A673 (cell line): ENCODE measurements at regions not wholly inside any gene's neighbourhood (a gene's known extent, or its start where the extent isn't known, plus 50 kb on each side); places are given as distances from the start of the nearest gene placed in this dataset.

Experiments used
- BruUV-seq: library from RNA; stranded (reverse); fragments of 400-500 nt; replicated peaks from 2 replicates; lab custom pipeline; 2021; lab: Mats Ljungman, UMichigan
- CTCF ChIA-PET: fragments of 300-600 bp; sonication (Branson Sonifier 250); formaldehyde crosslinking; loops from one replicate; lab custom pipeline; 2022; ENCODE audit warnings: antibody characterized with exemption; lab: Charles Lee
- POLR2A ChIA-PET: fragments of 300-600 bp; sonication (Branson Sonifier 250); formaldehyde crosslinking; loops from one replicate; lab custom pipeline; 2022; ENCODE audit warnings: antibody characterized with exemption; ENCODE audit not compliant: low non-redundant PET; lab: Charles Lee
- DNase-seq: peaks from one replicate; pipeline ENCODE4 v3.0.0-alpha.2; 2015; ENCODE audit warnings: low spot score
- H3K27ac ChIP-seq: fragments of 200-600 bp; sonication (generic); 2 replicates; pipeline ENCODE4 v1.5.1; 2016; ENCODE audit warnings: mixed run types, low read depth, mild to moderate bottlenecking, mixed read lengths, antibody characterized with exemption, low read length; ENCODE audit not compliant: poor library complexity, severe bottlenecking
- H3K27me3 ChIP-seq: fragments of 200-600 bp; sonication (generic); replicated peaks from 2 replicates; pipeline ENCODE4 v1.6.1; 2017; ENCODE audit warnings: mixed run types, low read depth, mild to moderate bottlenecking, mixed read lengths, antibody characterized with exemption, low read length; ENCODE audit not compliant: insufficient read depth, poor library complexity
- H3K36me3 ChIP-seq: fragments of 200-600 bp; sonication (generic); 2 replicates; pipeline ENCODE4 v1.6.1; 2016; ENCODE audit warnings: mixed run types, mild to moderate bottlenecking, mixed read lengths, antibody characterized with exemption, low read length; ENCODE audit not compliant: insufficient read depth, poor library complexity, severe bottlenecking
- H3K4me1 ChIP-seq: fragments of 200-600 bp; sonication (generic); 2 replicates; pipeline ENCODE4 v1.6.1; 2017; ENCODE audit warnings: mixed run types, mild to moderate bottlenecking, mixed read lengths, antibody characterized with exemption, low read length; ENCODE audit not compliant: insufficient read depth, poor library complexity, severe bottlenecking
- H3K4me3 ChIP-seq: fragments of 200-600 bp; sonication (generic); 2 replicates; pipeline ENCODE4 v1.5.1; 2016; ENCODE audit warnings: low read depth, mixed run types, mild to moderate bottlenecking, mixed read lengths, low read length; ENCODE audit not compliant: poor library complexity, severe bottlenecking
- H3K9me3 ChIP-seq: fragments of 200-600 bp; sonication (generic); 2 replicates; pipeline ENCODE4 v1.6.1; 2016; ENCODE audit warnings: mixed run types, low read depth, mild to moderate bottlenecking, mixed read lengths, antibody characterized with exemption, low read length; ENCODE audit not compliant: poor library complexity, severe bottlenecking
- CTCF ChIP-seq: fragments of 300-800, 200-600 bp; sonication (generic); conservative IDR thresholded peaks from 2 replicates; pipeline ENCODE4 v1.5.1; 2017; ENCODE audit warnings: low read depth, mild to moderate bottlenecking, antibody characterized with exemption, low read length, moderate library complexity, mixed read lengths
- EZH2 ChIP-seq: fragments of 200-600 bp; sonication (generic); IDR thresholded peaks from 2 replicates; pipeline ENCODE4 v1.6.1; 2017; ENCODE audit warnings: borderline replicate concordance, low read depth, mild to moderate bottlenecking, mixed read lengths, antibody characterized with exemption, low read length; ENCODE audit not compliant: poor library complexity, severe bottlenecking
- intact Hi-C: fragments of 100-400 bp; cut with micrococcal nuclease; formaldehyde crosslinking; loops from one replicate; pipeline ENCODE4 v1.10.0; 2022; ENCODE audit not compliant: unreplicated experiment

GRCh38 chr18:67864677-67865340, 348.3 kb upstream of the DSEL start:
- Histone ChIP-seq H3K9me3 (no peaks in the 10 kb centered on the region), H3K4me3 (no peak overlapping the region), H3K4me1 (no peaks in the 10 kb centered on the region), H3K27ac (no peak overlapping the region), H3K27me3 (no peaks in the 10 kb centered on the region), H3K36me3 (no peaks in the 10 kb centered on the region)
- no peak for DNase-seq
- ChIA-PET POLR2A (no interaction called here), CTCF (no interaction called here)
- intact Hi-C loops = no loop called here
- no TSS peak for BruUV-seq
- TF ChIP-seq CTCF (no peak), EZH2 (no peak)

GRCh38 chr18:67862069-67862468, 345.5 kb upstream of the DSEL start:
- BruUV-seq = no TSS peak
- intact Hi-C loops = no loop called here

GRCh38 chr18:67854340-67854739, 337.8 kb upstream of the DSEL start:
- CTCF ChIA-PET = no interaction called here
- H3K9me3 ChIP-seq = no peaks in the 10 kb centered on the region
- H3K27ac ChIP-seq = no peak overlapping the region
- H3K27me3 ChIP-seq = no peaks in the 10 kb centered on the region
- no peak overlapping the region for H3K4me3 ChIP-seq
- intact Hi-C loops = loop anchor here (10.0 kb wide), 2 partner anchors 270 to 340 kb away; partner anchors contain the start of gene DSEL
- H3K36me3 ChIP-seq = no peaks in the 10 kb centered on the region
- POLR2A ChIA-PET = no interaction called here
- H3K4me1 ChIP-seq = no peaks in the 10 kb centered on the region
- BruUV-seq = no TSS peak
- TF ChIP-seq CTCF = no peak
- TF ChIP-seq EZH2 = no peak
- no peak for DNase-seq

More at GRCh38 chr18:67862069-67862468, 345.5 kb upstream of the DSEL start:
- Histone ChIP-seq H3K27ac (no peak overlapping the region), H3K4me3 (no peak overlapping the region), H3K9me3 (no peaks in the 10 kb centered on the region), H3K36me3 (no peaks in the 10 kb centered on the region), H3K27me3 (no peaks in the 10 kb centered on the region), H3K4me1 (no peaks in the 10 kb centered on the region)
- POLR2A ChIA-PET = no interaction called here
- CTCF ChIA-PET = no interaction called here
- no peak for TF ChIP-seq CTCF
- no peak for TF ChIP-seq EZH2
- DNase-seq = no peak
